T-cell (primary cell): ENCODE measurements at regions not wholly inside any gene's neighbourhood (a gene's known extent, or its start where the extent isn't known, plus 50 kb on each side); places are given as distances from the start of the nearest gene placed in this dataset.

Source experiments
- ATAC-seq, 4 experiments: fragments of 200-7000 bp in 3 of 4; fragments of 150-1000 bp in 1 of 4; cut with Tn5 transposase; replicated peaks in 1 of 4; 1 replicate in 3 of 4; 2 replicates in 1 of 4; pipeline ENCODE4 v1.10.0; 2021; ENCODE audit warnings: moderate library complexity in 3 of 4, mild to moderate bottlenecking in 2 of 4, moderate number of reproducible peaks in 1 of 4
- CTCF ChIA-PET, 2 donors: fragments of 300-600 bp; sonication (Branson Sonifier 250); formaldehyde crosslinking; loops; one replicate each; lab custom pipeline; 2022; ENCODE audit warnings: antibody characterized with exemption in 2 of 2; lab: Charles Lee
- POLR2A ChIA-PET, 2 donors: fragments of 300-600 bp; sonication (Branson Sonifier 250); formaldehyde crosslinking; loops; one replicate each; lab custom pipeline; 2022; ENCODE audit warnings: antibody characterized with exemption in 2 of 2; lab: Charles Lee
- DNase-seq, 35 experiments: peaks; one replicate each; pipeline versions ENCODE4 v3.0.0 to v3.0.0-alpha.2; 2013 to 2023
- H3K27ac ChIP-seq: one replicate; pipeline ENCODE4 v1.5.1; 2013; ENCODE audit warnings: low read length
- H3K27me3 ChIP-seq, 2 experiments: replicated peaks in 1 of 2; 1 replicate in 1 of 2; 2 replicates in 1 of 2; pipeline versions ENCODE4 v1.6.1 to v1.7.0; 2013; ENCODE audit warnings: low read length in 1 of 2, mixed read lengths in 1 of 2; ENCODE audit not compliant: control insufficient read depth in 2 of 2, insufficient read depth in 2 of 2; ENCODE audit errors: extremely low read depth in 1 of 2
- H3K36me3 ChIP-seq, 2 donors: 1 replicate in 1 of 2; 2 replicates in 1 of 2; pipeline versions ENCODE4 v1.6.1 to v1.7.0; 2013; ENCODE audit warnings: low read length in 1 of 2; ENCODE audit not compliant: control insufficient read depth in 2 of 2, insufficient read depth in 1 of 2; ENCODE audit errors: extremely low read depth in 1 of 2
- H3K4me1 ChIP-seq, 2 experiments: 1 replicate in 1 of 2; 2 replicates in 1 of 2; pipeline versions ENCODE4 v1.6.1 to v1.7.0; 2013; ENCODE audit warnings: low read length in 2 of 2, mixed read lengths in 1 of 2; ENCODE audit not compliant: insufficient read depth in 2 of 2, control insufficient read depth in 1 of 2; ENCODE audit errors: extremely low read depth in 1 of 2
- H3K4me3 ChIP-seq, 2 donors: 1 replicate in 1 of 2; 2 replicates in 1 of 2; pipeline versions ENCODE4 v1.5.1 to v1.7.0; 2013; ENCODE audit warnings: mild to moderate bottlenecking in 2 of 2, low read length in 1 of 2, moderate library complexity in 1 of 2; ENCODE audit not compliant: control insufficient read depth in 1 of 2; ENCODE audit errors: extremely low read depth in 1 of 2
- H3K9me3 ChIP-seq: 2 replicates; pipeline ENCODE4 v1.7.0; 2013
- H3K27ac Mint-ChIP-seq, 2 donors: one replicate each; pipeline ENCODE4 v1.8.0; 2020 to 2021; ENCODE audit warnings: mild to moderate bottlenecking in 2 of 2, mixed read lengths in 2 of 2
- H3K27me3 Mint-ChIP-seq, 2 donors: one replicate each; pipeline ENCODE4 v1.8.0; 2021 to 2022; ENCODE audit warnings: mixed read lengths in 2 of 2
- H3K36me3 Mint-ChIP-seq: one replicate; pipeline ENCODE4 v1.8.0; 2021; ENCODE audit warnings: mixed read lengths
- H3K4me1 Mint-ChIP-seq, 3 donors: one replicate each; pipeline ENCODE4 v1.8.0; 2020 to 2022; ENCODE audit warnings: mixed read lengths in 3 of 3, mild to moderate bottlenecking in 1 of 3
- H3K4me3 Mint-ChIP-seq, 3 donors: one replicate each; pipeline ENCODE4 v1.8.0; 2020 to 2022; ENCODE audit warnings: mild to moderate bottlenecking in 3 of 3, mixed read lengths in 3 of 3, moderate library complexity in 3 of 3
- H3K9me3 Mint-ChIP-seq, 3 donors: one replicate each; pipeline ENCODE4 v1.8.0; 2020 to 2022; ENCODE audit warnings: mixed read lengths in 3 of 3
- WGBS: methylation state at CpG from one replicate; pipeline ENCODE4 v1.1.5; 2013; ENCODE audit warnings: missing lambda C conversion rate; ENCODE audit not compliant: insufficient coverage; 5-methylcytosine and 5-hydroxymethylcytosine counted together

GRCh38 chr6:168985705-168986104 lies 267.9 kb downstream of the THBS2 start:
- Mint-ChIP-seq H3K4me1 (no peaks in the 10 kb centered on the region), H3K9me3 (peaks cover 8 to 13% (median 10%) of the 10 kb centered on the region in 3 donors), H3K27me3 (peaks cover 2 to 14% of the 10 kb centered on the region in 2 donors), H3K36me3 (peaks cover 3% of the 10 kb centered on the region), H3K27ac (no peak overlapping the region), H3K4me3 (no peak overlapping the region)
- H3K4me1 ChIP-seq = no peaks in the 10 kb centered on the region
- DNase-seq (no peak), ATAC-seq (no peak)
- no peaks in the 10 kb centered on the region for H3K36me3 ChIP-seq
- H3K9me3 ChIP-seq = no peaks in the 10 kb centered on the region
- CTCF ChIA-PET = interaction anchor here in 1 of 2 donors (0.6 kb wide), 1 partner anchor 1207 kb away, joined by 3 read pairs; no protein-coding TSS in a partner anchor
- no peak overlapping the region for H3K27ac ChIP-seq
- H3K27me3 ChIP-seq = no peaks in the 10 kb centered on the region
- H3K4me3 ChIP-seq = no peak overlapping the region
- 100% methylated on average over 1 of the region's 4 CpGs for WGBS
- POLR2A ChIA-PET = no interaction called here

- Mint-ChIP-seq H3K27me3 (peaks cover 2 to 14% of the 10 kb centered on the region in 2 donors), H3K36me3 (peaks cover 3% of the 10 kb centered on the region), H3K9me3 (peaks cover 14 to 25% (median 24%) of the 10 kb centered on the region in 3 donors), H3K4me3 (no peak overlapping the region), H3K27ac (no peak overlapping the region), H3K4me1 (no peaks in the 10 kb centered on the region)
- no peak overlapping the region for H3K27ac ChIP-seq
- no peak for ATAC-seq
- no peaks in the 10 kb centered on the region for H3K9me3 ChIP-seq
- DNase-seq = no peak
- 89% methylated on average over 2 of the region's 4 CpGs for WGBS
- no peaks in the 10 kb centered on the region for H3K4me1 ChIP-seq
- H3K4me3 ChIP-seq = no peak overlapping the region
- ChIA-PET POLR2A (no interaction called here), CTCF (no interaction called here)
- H3K27me3 ChIP-seq = peaks cover 0 to 3% of the 10 kb centered on the region in 2 experiments
- H3K36me3 ChIP-seq = no peaks in the 10 kb centered on the region
Observed at GRCh38 chr6:168983925-168984324, 269.7 kb downstream of the THBS2 start.

GRCh38 chr6:168981187-168981586 lies 272.5 kb downstream of the THBS2 start:
- H3K36me3 ChIP-seq = no peaks in the 10 kb centered on the region
- no peaks in the 10 kb centered on the region for H3K4me1 Mint-ChIP-seq

GRCh38 chr6:168979254-168979653 lies 274.4 kb downstream of the THBS2 start:
- peaks cover 0 to 3% of the 10 kb centered on the region in 2 experiments for H3K27me3 ChIP-seq
- H3K9me3 Mint-ChIP-seq = peaks cover 14 to 25% (median 24%) of the 10 kb centered on the region in 3 donors
- no peak overlapping the region for H3K4me3 Mint-ChIP-seq
- ATAC-seq = no peak
- H3K27ac Mint-ChIP-seq = no peak overlapping the region
- peaks cover 8 to 11% of the 10 kb centered on the region in 2 donors for H3K27me3 Mint-ChIP-seq
- ChIA-PET POLR2A (interaction anchor here in 1 of 2 donors (0.6 kb wide), 1 partner anchor 1170 kb away, joined by 4 read pairs; no protein-coding TSS in a partner anchor), CTCF (no interaction called here)
- DNase-seq = no peak
- H3K27ac ChIP-seq = no peak overlapping the region
- no CpG with 5 or more reads among the region's 3 CpGs for WGBS
- no peaks in the 10 kb centered on the region for H3K4me1 ChIP-seq
- H3K36me3 ChIP-seq = no peaks in the 10 kb centered on the region
- H3K9me3 ChIP-seq = no peaks in the 10 kb centered on the region
- no peak overlapping the region for H3K4me3 ChIP-seq
- H3K4me1 Mint-ChIP-seq = no peaks in the 10 kb centered on the region
- H3K36me3 Mint-ChIP-seq = peaks cover 3% of the 10 kb centered on the region

More at GRCh38 chr6:168981187-168981586, 272.5 kb downstream of the THBS2 start:
- WGBS = no CpG with 5 or more reads among the region's 2 CpGs
- peaks cover 0 to 3% of the 10 kb centered on the region in 2 experiments for H3K27me3 ChIP-seq
- ChIA-PET POLR2A (no interaction called here), CTCF (no interaction called here)
- no peaks in the 10 kb centered on the region for H3K4me1 ChIP-seq
- H3K27ac ChIP-seq = no peak overlapping the region
- ATAC-seq (no peak), DNase-seq (no peak)
- H3K9me3 ChIP-seq = no peaks in the 10 kb centered on the region
- Mint-ChIP-seq H3K9me3 (peaks cover 14 to 25% (median 24%) of the 10 kb centered on the region in 3 donors), H3K27ac (no peak overlapping the region), H3K27me3 (peaks cover 2 to 11% of the 10 kb centered on the region in 2 donors), H3K36me3 (peaks cover 3% of the 10 kb centered on the region), H3K4me3 (no peak overlapping the region)
- H3K4me3 ChIP-seq = no peak overlapping the region

GRCh38 chr6:168972128-168972527 lies 281.5 kb downstream of the THBS2 start:
- H3K9me3 ChIP-seq = no peaks in the 10 kb centered on the region
- Mint-ChIP-seq H3K4me3 (no peak overlapping the region), H3K27ac (no peak overlapping the region), H3K9me3 (no peaks in the 10 kb centered on the region), H3K27me3 (peaks cover 8 to 14% of the 10 kb centered on the region in 2 donors), H3K36me3 (no peaks in the 10 kb centered on the region), H3K4me1 (peaks cover 0 to 1% (median 0%) of the 10 kb centered on the region in 3 donors)
- no peaks in the 10 kb centered on the region for H3K4me1 ChIP-seq
- H3K36me3 ChIP-seq = no peaks in the 10 kb centered on the region
- no peak overlapping the region for H3K27ac ChIP-seq
- POLR2A ChIA-PET = no interaction called here
- ATAC-seq (no peak), DNase-seq (no peak)
- CTCF ChIA-PET = no interaction called here
- no peaks in the 10 kb centered on the region for H3K27me3 ChIP-seq
- 40% methylated on average over 1 of the region's 2 CpGs for WGBS
- no peak overlapping the region for H3K4me3 ChIP-seq

GRCh38 chr6:168971549-168971948 lies 282.1 kb downstream of the THBS2 start:
- no peaks in the 10 kb centered on the region for H3K9me3 ChIP-seq
- peaks cover 0 to 1% (median 0%) of the 10 kb centered on the region in 3 donors for H3K4me1 Mint-ChIP-seq
- ChIA-PET CTCF (no interaction called here), POLR2A (no interaction called here)
- no peak overlapping the region for H3K4me3 Mint-ChIP-seq
- no peak overlapping the region for H3K4me3 ChIP-seq
- WGBS = 100% methylated on average over 1 of the region's 4 CpGs
- no peaks in the 10 kb centered on the region for H3K36me3 Mint-ChIP-seq
- no peak for ATAC-seq
- H3K27ac ChIP-seq = no peak overlapping the region
- no peak for DNase-seq
- peaks cover 8 to 15% of the 10 kb centered on the region in 2 donors for H3K27me3 Mint-ChIP-seq
- H3K27me3 ChIP-seq = no peaks in the 10 kb centered on the region
- no peaks in the 10 kb centered on the region for H3K9me3 Mint-ChIP-seq
- no peak overlapping the region for H3K27ac Mint-ChIP-seq
- no peaks in the 10 kb centered on the region for H3K4me1 ChIP-seq
- no peaks in the 10 kb centered on the region for H3K36me3 ChIP-seq

GRCh38 chr6:168968801-168969200 lies 284.8 kb downstream of the THBS2 start:
- Histone ChIP-seq H3K36me3 (no peaks in the 10 kb centered on the region), H3K27ac (no peak overlapping the region), H3K4me3 (no peak overlapping the region), H3K4me1 (no peaks in the 10 kb centered on the region), H3K27me3 (peaks cover 0 to 4% of the 10 kb centered on the region in 2 experiments), H3K9me3 (no peaks in the 10 kb centered on the region)
- WGBS = no CpG with 5 or more reads among the region's 3 CpGs
- Mint-ChIP-seq H3K4me3 (no peak overlapping the region), H3K9me3 (no peaks in the 10 kb centered on the region), H3K27me3 (peaks cover 14 to 17% of the 10 kb centered on the region in 2 donors), H3K27ac (no peak overlapping the region), H3K4me1 (peaks cover 0 to 1% (median 0%) of the 10 kb centered on the region in 3 donors), H3K36me3 (no peaks in the 10 kb centered on the region)
- POLR2A ChIA-PET = no interaction called here
- CTCF ChIA-PET = no interaction called here
- DNase-seq (no peak), ATAC-seq (no peak)
